Retinal pigment epithelial cell (primary cell): ENCODE measurements at regions not wholly inside any gene's neighbourhood (a gene's known extent, or its start where the extent isn't known, plus 50 kb on each side); places are given as distances from the start of the nearest gene placed in this dataset.
"Not testable (repeated sequence)": the region's sequence is repeated elsewhere in the genome, so short reads cannot be mapped to it uniquely, and the experiment has no call there.

Source experiments
- DNase-seq: peaks from one replicate; pipeline ENCODE4 v3.0.0-alpha.2; 2010; ENCODE audit warnings: low read depth
- H3K4me3 ChIP-seq: 2 replicates; pipeline ENCODE4 v1.5.1; 2011; ENCODE audit warnings: mild to moderate bottlenecking, low read length, control low read depth, moderate library complexity
- TF ChIP-seq, protein P1 (sequence below): conservative IDR thresholded peaks from 2 replicates; pipeline ENCODE4 v1.5.1; 2011; ENCODE audit warnings: low read depth, low read length, control low read depth, inconsistent platforms

DNA sequence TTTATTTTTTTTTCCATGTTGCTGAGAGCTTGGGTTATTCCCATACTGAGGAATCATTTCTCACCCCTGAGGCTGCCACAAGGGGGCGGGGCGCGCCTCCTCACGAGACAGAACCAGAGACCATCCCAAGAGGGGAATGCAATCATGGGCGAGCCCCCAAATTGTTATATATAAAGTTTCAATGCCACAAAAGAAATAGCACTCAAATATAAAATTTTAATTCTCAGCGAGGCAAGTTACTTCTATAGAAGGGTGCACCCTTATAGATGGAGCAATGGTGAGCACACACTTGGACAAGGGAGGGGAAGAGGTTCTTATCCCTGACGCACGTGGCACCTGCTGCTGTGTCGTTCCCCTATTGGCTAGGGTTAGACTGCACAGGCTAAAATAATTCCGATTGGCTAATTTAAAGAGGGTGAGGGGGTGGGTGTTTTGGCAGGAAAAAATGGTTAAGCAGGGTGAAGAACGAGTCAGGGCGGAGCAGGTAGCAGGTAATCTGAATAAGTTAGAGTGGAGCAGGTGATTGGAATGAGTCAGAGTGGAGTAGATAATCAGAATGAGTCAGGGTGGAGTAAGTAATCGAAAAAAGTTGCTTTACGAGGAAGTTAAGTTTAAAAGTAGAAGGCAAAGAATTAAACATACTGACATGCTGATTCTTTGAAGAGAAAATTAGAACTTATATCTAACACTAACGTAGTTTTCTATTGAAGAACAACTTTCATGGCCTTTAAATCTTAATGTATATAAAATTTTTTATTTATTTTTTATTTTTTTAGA is 177.5 kb downstream of the MTCL1 start:
- TF ChIP-seq, protein P1, sequence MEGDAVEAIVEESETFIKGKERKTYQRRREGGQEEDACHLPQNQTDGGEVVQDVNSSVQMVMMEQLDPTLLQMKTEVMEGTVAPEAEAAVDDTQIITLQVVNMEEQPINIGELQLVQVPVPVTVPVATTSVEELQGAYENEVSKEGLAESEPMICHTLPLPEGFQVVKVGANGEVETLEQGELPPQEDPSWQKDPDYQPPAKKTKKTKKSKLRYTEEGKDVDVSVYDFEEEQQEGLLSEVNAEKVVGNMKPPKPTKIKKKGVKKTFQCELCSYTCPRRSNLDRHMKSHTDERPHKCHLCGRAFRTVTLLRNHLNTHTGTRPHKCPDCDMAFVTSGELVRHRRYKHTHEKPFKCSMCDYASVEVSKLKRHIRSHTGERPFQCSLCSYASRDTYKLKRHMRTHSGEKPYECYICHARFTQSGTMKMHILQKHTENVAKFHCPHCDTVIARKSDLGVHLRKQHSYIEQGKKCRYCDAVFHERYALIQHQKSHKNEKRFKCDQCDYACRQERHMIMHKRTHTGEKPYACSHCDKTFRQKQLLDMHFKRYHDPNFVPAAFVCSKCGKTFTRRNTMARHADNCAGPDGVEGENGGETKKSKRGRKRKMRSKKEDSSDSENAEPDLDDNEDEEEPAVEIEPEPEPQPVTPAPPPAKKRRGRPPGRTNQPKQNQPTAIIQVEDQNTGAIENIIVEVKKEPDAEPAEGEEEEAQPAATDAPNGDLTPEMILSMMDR = no peak
- DNase-seq = no peak
- no peak overlapping the region for H3K4me3 ChIP-seq

DNA sequence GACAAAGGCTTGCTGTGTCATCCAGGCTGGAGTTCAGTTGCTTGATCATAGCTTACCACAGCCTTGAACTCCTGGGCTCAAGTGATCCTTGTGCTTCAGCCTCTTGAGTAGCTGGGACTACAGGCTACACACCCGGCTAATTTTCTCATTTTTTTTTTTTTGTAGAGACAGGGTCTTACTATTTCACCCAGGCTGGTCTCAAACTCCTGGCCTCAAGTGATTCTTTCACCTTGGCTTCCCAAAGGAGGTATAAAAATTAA is 178.0 kb downstream of the MTCL1 start:
- no peak overlapping the region for H3K4me3 ChIP-seq
- TF ChIP-seq, protein P1 = no peak
- DNase-seq = no peak

DNA sequence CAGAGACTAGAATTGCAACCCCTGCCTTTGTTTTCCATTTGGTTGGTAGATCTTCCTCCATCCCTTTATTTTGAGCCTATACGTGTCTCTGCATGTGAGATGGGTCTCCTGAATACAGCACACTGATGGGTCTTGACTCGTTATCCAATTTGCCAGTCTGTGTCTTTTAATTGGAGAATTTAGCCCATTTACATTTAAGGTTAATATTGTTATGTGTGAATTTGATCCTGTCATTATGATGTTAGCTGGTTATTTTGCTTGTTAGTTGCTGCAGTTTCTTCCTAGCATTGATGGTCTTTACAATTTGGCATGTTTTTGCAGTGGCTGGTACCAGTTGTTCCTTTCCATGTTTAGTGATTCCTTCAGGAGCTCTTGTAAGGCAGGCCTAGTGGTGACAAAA is 182.5 kb downstream of the MTCL1 start:
- H3K4me3 ChIP-seq, DNase-seq: not testable (repeated sequence)

DNA sequence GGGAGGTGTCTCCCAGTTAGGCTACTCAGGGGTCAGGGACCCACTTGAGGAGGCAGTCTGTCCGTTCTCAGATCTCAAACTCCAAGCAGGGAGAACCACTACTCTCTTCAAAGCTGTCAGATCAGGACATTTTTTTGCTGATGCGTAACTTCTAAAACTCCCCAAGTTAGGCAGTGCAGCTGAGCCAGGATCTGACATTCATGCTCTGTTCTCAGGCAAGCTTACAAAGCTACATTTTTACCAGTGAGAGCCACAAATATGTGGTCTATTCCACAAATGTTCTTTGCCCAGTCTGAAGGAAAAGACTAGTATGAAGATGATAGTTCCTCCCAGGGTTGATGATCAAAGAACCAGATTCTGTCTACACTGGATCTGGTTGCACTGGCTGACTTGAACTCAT is 184.1 kb downstream of the MTCL1 start:
- no peak for DNase-seq
- H3K4me3 ChIP-seq = no peak overlapping the region
- TF ChIP-seq, protein P1 = no peak

DNA sequence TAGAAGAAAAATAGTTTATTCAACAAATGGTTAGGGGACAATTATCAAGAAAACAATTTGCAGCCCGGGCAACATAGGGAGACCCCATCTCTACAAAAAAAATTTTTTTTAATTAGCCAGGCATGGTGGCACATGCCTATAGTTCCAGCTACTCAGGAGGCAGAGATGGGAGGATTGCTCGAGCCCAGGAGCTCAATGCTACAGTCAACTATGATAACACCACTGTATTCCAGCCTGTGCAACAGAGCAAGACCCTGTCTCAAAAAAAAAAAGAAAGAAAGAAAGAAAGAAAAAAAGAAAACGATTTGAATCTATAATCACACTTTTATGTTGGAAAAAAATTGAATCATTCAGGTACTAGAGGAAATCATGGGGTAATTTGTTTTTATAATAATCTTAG is 185.1 kb downstream of the MTCL1 start:
- not testable (repeated sequence) for DNase-seq, H3K4me3 ChIP-seq

DNA sequence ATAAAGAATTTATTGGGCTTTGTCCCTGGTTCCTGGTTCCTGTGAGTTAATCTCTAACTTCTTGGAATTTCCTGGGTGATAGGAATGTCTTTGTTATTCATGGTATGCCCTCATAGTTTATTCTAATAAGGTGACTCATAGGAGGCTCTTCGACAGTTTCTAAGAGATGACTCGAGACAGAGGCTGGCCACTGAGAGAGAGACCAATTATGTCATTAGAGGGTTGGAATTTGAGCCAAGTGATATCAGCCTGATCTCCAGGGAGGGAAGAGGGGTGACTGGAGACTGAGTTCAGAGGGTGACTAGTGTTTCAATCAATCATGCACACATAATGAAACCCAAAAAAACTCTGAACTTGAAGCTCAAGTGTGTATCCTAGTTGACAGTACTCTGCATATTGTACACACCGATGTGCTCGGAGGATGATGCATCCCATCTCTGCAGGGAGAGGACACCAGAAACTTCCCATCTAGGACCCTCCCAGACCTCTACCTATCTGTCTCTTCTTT is 185.7 kb downstream of the MTCL1 start:
- no peak overlapping the region for H3K4me3 ChIP-seq
- DNase-seq = peak; percentile 88
- TF ChIP-seq, protein P1 = no peak

DNA sequence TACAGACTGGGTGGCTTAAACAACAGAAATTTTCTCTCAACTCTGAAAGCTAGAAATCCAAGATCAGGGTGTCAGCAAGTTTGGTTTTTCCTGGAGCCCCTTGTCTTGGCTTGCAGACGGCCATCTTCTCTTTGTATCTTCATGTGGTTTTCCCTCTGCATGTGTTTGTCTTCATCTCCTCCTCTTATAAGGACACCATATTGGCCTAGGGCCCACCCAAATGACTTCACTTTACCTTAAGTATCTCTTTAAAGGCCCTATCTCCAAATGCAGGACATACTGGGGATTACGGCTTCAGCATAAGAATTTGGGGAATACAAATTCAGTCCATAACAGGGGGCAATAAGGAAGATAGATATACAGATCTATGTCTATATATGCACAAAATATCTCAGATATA is 187.9 kb downstream of the MTCL1 start:
- no peak for DNase-seq
- H3K4me3 ChIP-seq = no peak overlapping the region
- TF ChIP-seq, protein P1 = no peak

DNA sequence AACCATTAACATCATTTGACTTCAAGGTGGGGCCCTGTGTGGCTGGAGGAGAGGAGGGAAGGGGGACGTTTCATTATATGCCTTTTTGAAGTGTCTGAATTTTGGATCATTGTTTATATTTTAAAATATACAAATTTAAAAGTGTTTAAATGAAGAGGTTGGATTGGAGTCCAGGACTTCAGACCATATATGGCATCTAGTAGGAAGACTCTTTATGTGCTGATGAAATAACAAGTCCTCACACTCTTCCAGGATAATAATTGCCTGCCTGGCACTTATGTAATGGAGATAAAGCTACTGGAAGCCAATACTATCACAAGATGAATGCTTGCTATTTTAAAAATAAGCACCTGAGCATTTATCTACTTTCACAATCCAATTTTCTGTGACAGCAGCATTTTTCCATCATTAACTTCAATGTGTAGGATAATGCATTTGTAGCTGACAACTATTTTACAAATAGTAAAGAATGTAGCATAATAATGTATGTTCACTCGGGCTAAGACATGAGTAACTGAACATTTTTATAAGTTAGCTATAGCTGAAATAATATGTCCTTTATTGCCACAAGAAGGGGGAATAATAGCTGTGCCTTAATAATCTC is 188.4 kb downstream of the MTCL1 start:
- TF ChIP-seq, protein P1 = no peak
- no peak for DNase-seq
- no peak overlapping the region for H3K4me3 ChIP-seq
